DND-41 (cell line): ENCODE measurements at regions not wholly inside any gene's neighbourhood (a gene's known extent, or its start where the extent isn't known, plus 50 kb on each side); places are given as distances from the start of the nearest gene placed in this dataset.

ENCODE experiments used
- ATAC-seq: fragments of 200-7000 bp; cut with Tn5 transposase; 3 replicates; pipeline ENCODE4 v1.9.1; 2021; ENCODE audit warnings: low read depth; ENCODE audit not compliant: insufficient read depth
- DNase-seq: peaks from one replicate; pipeline ENCODE4 v3.0.0-alpha.2; 2020
- H2AFZ ChIP-seq: 2 replicates; pipeline ENCODE4 v1.6.0; 2012; ENCODE audit warnings: low read depth, low read length
- H3K27ac ChIP-seq: 2 replicates; pipeline ENCODE4 v1.5.1; 2012; ENCODE audit warnings: low read length, inconsistent platforms
- H3K27me3 ChIP-seq: fragments of 200-600 bp; sonication (generic); 2 replicates; pipeline ENCODE4 v1.6.0; 2012; ENCODE audit warnings: low read length, mild to moderate bottlenecking, inconsistent platforms; ENCODE audit not compliant: insufficient read depth, poor library complexity
- H3K36me3 ChIP-seq: 2 replicates; pipeline ENCODE4 v1.5.1; 2012; ENCODE audit warnings: low read length, inconsistent platforms; ENCODE audit not compliant: insufficient read depth
- H3K4me1 ChIP-seq: 2 replicates; pipeline ENCODE4 v1.5.1; 2012; ENCODE audit warnings: mild to moderate bottlenecking, low read length; ENCODE audit not compliant: insufficient read depth
- H3K4me2 ChIP-seq: 2 replicates; pipeline ENCODE4 v1.6.0; 2012; ENCODE audit warnings: mild to moderate bottlenecking, moderate library complexity, low read length, inconsistent platforms; ENCODE audit not compliant: insufficient read depth
- H3K4me3 ChIP-seq, 2 experiments: fragments of 200-600 bp in 1 of 2; shearing (Covaris generic) in 1 of 2; 2 replicates each; pipeline ENCODE4 v1.5.1; 2012 to 2016; ENCODE audit warnings: inconsistent platforms in 2 of 2, low read length in 2 of 2, mild to moderate bottlenecking in 2 of 2, low read depth in 1 of 2, moderate library complexity in 1 of 2
- H3K79me2 ChIP-seq: 2 replicates; pipeline ENCODE4 v1.6.0; 2012; ENCODE audit warnings: low read length, inconsistent platforms; ENCODE audit not compliant: insufficient read depth
- H3K9ac ChIP-seq: 2 replicates; pipeline ENCODE4 v1.6.0; 2012; ENCODE audit warnings: low read depth, mild to moderate bottlenecking, inconsistent platforms, low read length, moderate library complexity
- H3K9me3 ChIP-seq: 2 replicates; pipeline ENCODE4 v1.5.1; 2012; ENCODE audit warnings: low read length, moderate library complexity, mild to moderate bottlenecking, inconsistent platforms; ENCODE audit not compliant: insufficient read depth, severe bottlenecking
- H4K20me1 ChIP-seq: 2 replicates; pipeline ENCODE4 v1.6.0; 2012; ENCODE audit warnings: low read length; ENCODE audit not compliant: insufficient read depth
- EZH2 ChIP-seq: IDR thresholded peaks from 3 replicates; pipeline ENCODE4 v1.6.1; 2012; ENCODE audit warnings: borderline replicate concordance, low read depth, mild to moderate bottlenecking, moderate library complexity, low read length, inconsistent platforms; ENCODE audit not compliant: severe bottlenecking
- TF ChIP-seq, protein P1 (sequence below): IDR thresholded peaks from 2 replicates; pipeline ENCODE4 v1.5.1; 2012; ENCODE audit warnings: borderline replicate concordance, low read length, moderate library complexity, mild to moderate bottlenecking; ENCODE audit not compliant: poor library complexity, severe bottlenecking; ENCODE audit errors: extremely low read depth

DNA sequence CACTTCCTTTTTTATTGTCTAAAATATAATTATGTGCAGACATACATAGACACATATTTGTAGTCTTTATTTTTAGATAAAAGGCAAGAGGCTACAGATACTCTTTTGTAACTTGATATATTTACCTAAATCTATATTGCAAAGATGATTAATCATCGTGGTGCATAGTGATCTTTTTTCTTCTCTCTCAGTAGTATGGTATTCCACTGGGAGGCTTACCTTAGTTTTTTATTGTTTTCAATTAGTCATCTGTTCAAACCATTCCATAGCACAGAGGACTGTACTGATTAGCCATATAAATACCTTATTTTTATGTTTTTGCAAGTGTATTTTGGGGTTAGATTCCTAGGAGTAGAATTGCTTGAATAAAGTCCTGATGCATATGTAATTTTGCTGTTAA lies 619.7 kb downstream of the GRXCR1 start:
- Histone ChIP-seq H3K36me3 (no peaks in the 10 kb centered on the region), H4K20me1 (no peaks in the 10 kb centered on the region), H3K4me2 (no peak overlapping the region), H3K9ac (no peak overlapping the region), H3K4me3 (no peak overlapping the region), H3K9me3 (no peaks in the 10 kb centered on the region), H2AFZ (no peak overlapping the region), H3K4me1 (no peaks in the 10 kb centered on the region), H3K79me2 (no peaks in the 10 kb centered on the region), H3K27ac (no peak overlapping the region), H3K27me3 (no peaks in the 10 kb centered on the region)
- ATAC-seq (no peak), DNase-seq (no peak)
- TF ChIP-seq EZH2 = no peak
- TF ChIP-seq, protein P1, sequence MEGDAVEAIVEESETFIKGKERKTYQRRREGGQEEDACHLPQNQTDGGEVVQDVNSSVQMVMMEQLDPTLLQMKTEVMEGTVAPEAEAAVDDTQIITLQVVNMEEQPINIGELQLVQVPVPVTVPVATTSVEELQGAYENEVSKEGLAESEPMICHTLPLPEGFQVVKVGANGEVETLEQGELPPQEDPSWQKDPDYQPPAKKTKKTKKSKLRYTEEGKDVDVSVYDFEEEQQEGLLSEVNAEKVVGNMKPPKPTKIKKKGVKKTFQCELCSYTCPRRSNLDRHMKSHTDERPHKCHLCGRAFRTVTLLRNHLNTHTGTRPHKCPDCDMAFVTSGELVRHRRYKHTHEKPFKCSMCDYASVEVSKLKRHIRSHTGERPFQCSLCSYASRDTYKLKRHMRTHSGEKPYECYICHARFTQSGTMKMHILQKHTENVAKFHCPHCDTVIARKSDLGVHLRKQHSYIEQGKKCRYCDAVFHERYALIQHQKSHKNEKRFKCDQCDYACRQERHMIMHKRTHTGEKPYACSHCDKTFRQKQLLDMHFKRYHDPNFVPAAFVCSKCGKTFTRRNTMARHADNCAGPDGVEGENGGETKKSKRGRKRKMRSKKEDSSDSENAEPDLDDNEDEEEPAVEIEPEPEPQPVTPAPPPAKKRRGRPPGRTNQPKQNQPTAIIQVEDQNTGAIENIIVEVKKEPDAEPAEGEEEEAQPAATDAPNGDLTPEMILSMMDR = no peak

DNA sequence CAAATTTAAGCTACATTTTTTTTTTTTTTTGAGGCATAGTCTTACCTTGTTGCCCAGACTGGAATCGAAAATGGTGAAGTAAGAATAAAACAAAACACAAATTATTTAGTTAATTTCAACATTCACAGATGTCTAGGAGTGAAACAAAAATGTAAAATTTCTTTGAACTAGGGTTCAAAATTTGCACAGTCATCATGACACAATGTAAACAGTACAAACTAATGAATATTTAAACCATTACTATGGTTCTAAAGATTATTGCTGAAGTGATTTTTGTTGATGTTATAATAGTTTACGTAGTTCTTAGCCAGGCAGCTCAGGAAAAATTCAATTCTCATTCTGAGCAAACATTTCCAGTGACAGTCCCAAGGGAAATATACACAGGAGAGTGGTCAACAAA lies 633.1 kb downstream of the GRXCR1 start:
- Histone ChIP-seq H3K36me3 (no peaks in the 10 kb centered on the region), H3K4me1 (no peaks in the 10 kb centered on the region)
- no peak for ATAC-seq

DNA sequence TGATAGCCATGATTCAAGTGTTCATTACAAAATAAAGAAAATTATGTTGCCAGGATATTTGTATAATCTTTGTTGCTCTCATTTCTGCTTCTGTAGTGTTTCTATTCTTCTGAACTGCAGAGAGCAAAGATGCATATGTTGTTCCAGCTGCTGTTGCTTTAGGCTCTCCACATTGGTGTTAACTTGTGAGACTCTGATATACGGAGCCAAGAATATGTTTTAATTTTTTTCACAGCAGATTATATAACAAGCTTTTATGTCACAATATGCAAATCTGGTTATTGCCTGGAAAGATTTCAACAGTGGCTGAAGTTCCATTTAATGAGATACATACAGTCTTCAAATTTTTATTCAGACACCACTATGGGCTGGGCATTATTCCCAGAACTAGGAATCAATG lies 655.0 kb downstream of the GRXCR1 start:
- Histone ChIP-seq H2AFZ (no peak overlapping the region), H3K4me1 (no peaks in the 10 kb centered on the region), H3K4me3 (no peak overlapping the region), H3K79me2 (no peaks in the 10 kb centered on the region), H3K9me3 (no peaks in the 10 kb centered on the region), H3K27ac (no peak overlapping the region), H4K20me1 (no peaks in the 10 kb centered on the region), H3K9ac (no peak overlapping the region), H3K4me2 (no peak overlapping the region), H3K27me3 (no peaks in the 10 kb centered on the region), H3K36me3 (no peaks in the 10 kb centered on the region)
- DNase-seq (no peak), ATAC-seq (no peak)
- TF ChIP-seq, protein P1 = no peak
- no peak for TF ChIP-seq EZH2

More for the DNA sequence above, 633.1 kb downstream of the GRXCR1 start:
- Histone ChIP-seq H3K27me3 (no peaks in the 10 kb centered on the region), H3K9me3 (no peaks in the 10 kb centered on the region), H3K4me2 (no peak overlapping the region), H3K4me3 (no peak overlapping the region), H2AFZ (no peak overlapping the region), H3K79me2 (no peaks in the 10 kb centered on the region), H3K9ac (no peak overlapping the region), H4K20me1 (no peaks in the 10 kb centered on the region), H3K27ac (no peak overlapping the region)
- no peak for TF ChIP-seq EZH2
- TF ChIP-seq, protein P1 = no peak
- no peak for DNase-seq

DNA sequence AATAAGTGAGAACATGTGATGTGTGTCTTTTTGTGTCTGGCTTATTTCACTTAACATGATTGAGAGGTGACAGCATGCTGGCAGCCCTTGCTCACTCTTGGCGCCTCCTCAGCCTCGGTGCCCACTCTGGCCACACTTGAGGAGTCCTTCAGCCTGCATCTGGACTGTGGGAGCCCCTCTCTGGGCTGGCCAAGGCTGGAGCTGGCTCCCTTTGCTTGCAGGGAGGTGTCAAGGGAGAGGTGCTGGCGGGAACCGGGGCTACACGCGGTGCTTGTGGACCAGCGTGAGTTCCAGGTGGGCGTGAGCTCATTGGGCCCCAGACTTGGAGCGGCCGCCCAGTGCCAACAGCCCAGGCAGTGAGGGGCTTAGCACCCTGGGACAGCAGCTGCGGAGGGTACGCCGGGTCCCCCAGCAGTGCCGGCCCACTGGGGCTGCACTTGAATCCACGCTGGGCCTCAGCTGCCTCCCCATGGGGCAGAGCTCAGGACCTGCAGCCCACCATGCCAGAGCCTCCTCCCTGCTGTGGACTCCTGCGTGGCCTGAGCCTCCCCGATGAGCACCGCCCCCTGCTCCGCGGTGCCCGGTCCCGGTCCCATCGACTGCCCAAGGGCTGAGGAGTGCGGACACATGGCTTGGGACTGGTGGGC lies 658.6 kb downstream of the GRXCR1 start:
- Histone ChIP-seq H3K4me1 (no peaks in the 10 kb centered on the region), H3K36me3 (no peaks in the 10 kb centered on the region), H3K9ac (no peak overlapping the region), H3K4me2 (no peak overlapping the region), H3K9me3 (peaks cover 3% of the 10 kb centered on the region), H2AFZ (no peak overlapping the region), H3K27ac (no peak overlapping the region), H3K27me3 (no peaks in the 10 kb centered on the region), H3K4me3 (no peak overlapping the region), H3K79me2 (no peaks in the 10 kb centered on the region), H4K20me1 (no peaks in the 10 kb centered on the region)
- ATAC-seq (no peak), DNase-seq (no peak)
- no peak for TF ChIP-seq EZH2
- TF ChIP-seq, protein P1 = no peak
